GM23338 (cell line): ENCODE measurements at regions not wholly inside any gene's neighbourhood (a gene's known extent, or its start where the extent isn't known, plus 50 kb on each side); places are given as distances from the start of the nearest gene placed in this dataset.

Experiments used
- ATAC-seq: fragments of 200-7000 bp; cut with Tn5 transposase; 3 replicates; pipeline ENCODE4 v1.9.1; 2020
- DNase-seq: peaks from one replicate; pipeline ENCODE4 v3.0.0-alpha.2; 2015; ENCODE audit warnings: low spot score
- H2AFZ ChIP-seq: fragments of 200-600 bp; sonication (generic); 2 replicates; pipeline ENCODE4 v1.8.0; 2016; ENCODE audit warnings: antibody characterized with exemption, mild to moderate bottlenecking, moderate library complexity
- H3F3A ChIP-seq: fragments of 200-600 bp; sonication (generic); replicated peaks from 2 replicates; pipeline ENCODE4 v1.8.0; 2017; ENCODE audit warnings: antibody characterized with exemption, mixed run types, low read depth
- H3K27ac ChIP-seq: fragments of 200-600 bp; sonication (generic); 2 replicates; pipeline ENCODE4 v1.6.1; 2016; ENCODE audit warnings: low read depth
- H3K27me3 ChIP-seq: fragments of 200-600 bp; sonication (generic); 2 replicates; pipeline ENCODE4 v1.8.0; 2016; ENCODE audit warnings: mild to moderate bottlenecking, mixed run types, moderate library complexity; ENCODE audit not compliant: insufficient read depth
- H3K36me3 ChIP-seq: fragments of 200-600 bp; sonication (generic); 2 replicates; pipeline ENCODE4 v1.8.0; 2016; ENCODE audit warnings: mild to moderate bottlenecking; ENCODE audit not compliant: insufficient read depth
- H3K4me1 ChIP-seq: fragments of 200-600 bp; sonication (generic); 2 replicates; pipeline ENCODE4 v1.8.0; 2016; ENCODE audit warnings: mild to moderate bottlenecking, moderate library complexity; ENCODE audit not compliant: insufficient read depth
- H3K4me2 ChIP-seq: fragments of 200-600 bp; sonication (generic); 2 replicates; pipeline ENCODE4 v1.7.1; 2017; ENCODE audit warnings: mixed run types
- H3K4me3 ChIP-seq: fragments of 200-600 bp; sonication (generic); 2 replicates; pipeline ENCODE4 v1.6.1; 2016; ENCODE audit warnings: mixed run types
- H3K79me2 ChIP-seq: fragments of 200-600 bp; sonication (generic); replicated peaks from 2 replicates; pipeline ENCODE4 v1.8.0; 2017; ENCODE audit warnings: mild to moderate bottlenecking; ENCODE audit not compliant: insufficient read depth
- H3K9me2 ChIP-seq: fragments of 200-600 bp; sonication (generic); 2 replicates; pipeline ENCODE4 v1.8.0; 2017; ENCODE audit not compliant: insufficient read depth
- H4K20me1 ChIP-seq: fragments of 200-600 bp; sonication (generic); replicated peaks from 2 replicates; pipeline ENCODE4 v1.8.0; 2017; ENCODE audit warnings: mild to moderate bottlenecking; ENCODE audit not compliant: insufficient read depth
- H3K27ac Mint-ChIP-seq: 2 replicates; pipeline ENCODE4 v1.8.0; 2020; ENCODE audit warnings: inconsistent platforms, mild to moderate bottlenecking, moderate library complexity, mixed read lengths
- H3K27me3 Mint-ChIP-seq: 3 replicates; pipeline ENCODE4 v1.8.0; 2022; ENCODE audit warnings: low read depth, mild to moderate bottlenecking, moderate library complexity, mixed read lengths, inconsistent platforms; ENCODE audit not compliant: insufficient read depth, poor library complexity
- H3K36me3 Mint-ChIP-seq: 3 replicates; pipeline ENCODE4 v1.8.0; 2021; ENCODE audit warnings: low read depth, mild to moderate bottlenecking, inconsistent platforms, moderate library complexity, mixed read lengths
- H3K4me1 Mint-ChIP-seq: 3 replicates; pipeline ENCODE4 v1.8.0; 2020; ENCODE audit warnings: mild to moderate bottlenecking, inconsistent platforms, mixed read lengths
- H3K4me3 Mint-ChIP-seq: 3 replicates; pipeline ENCODE4 v1.8.0; 2021; ENCODE audit warnings: moderate library complexity, mild to moderate bottlenecking, inconsistent platforms, mixed read lengths
- H3K9me3 Mint-ChIP-seq: 3 replicates; pipeline ENCODE4 v1.8.0; 2020; ENCODE audit warnings: moderate library complexity, mild to moderate bottlenecking, inconsistent platforms, mixed read lengths
- CTCF ChIP-seq, 2 experiments: fragments of 200-600 bp in 1 of 2; sonication (generic) in 1 of 2; conservative IDR thresholded peaks; 2 replicates each; pipeline versions ENCODE4 v1.5.1 to v1.6.1; 2016 to 2017; ENCODE audit warnings: antibody characterized with exemption in 2 of 2, low read depth in 2 of 2, mild to moderate bottlenecking in 2 of 2, moderate library complexity in 1 of 2
- ETS1 ChIP-seq: IDR thresholded peaks from 2 replicates; pipeline ENCODE4 v1.6.1; 2016; ENCODE audit warnings: antibody characterized with exemption
- JUNB ChIP-seq: IDR thresholded peaks from one replicate; pipeline ENCODE4 v1.6.1; 2016; ENCODE audit warnings: antibody characterized with exemption; ENCODE audit not compliant: unreplicated experiment
- REST ChIP-seq: IDR thresholded peaks from one replicate; pipeline ENCODE4 v1.6.1; 2018; ENCODE audit warnings: antibody characterized with exemption; ENCODE audit not compliant: unreplicated experiment
- STAT1 ChIP-seq: IDR thresholded peaks from one replicate; pipeline ENCODE4 v1.6.1; 2016; ENCODE audit warnings: antibody characterized with exemption; ENCODE audit not compliant: unreplicated experiment
- ZNF114 ChIP-seq: fragments of 250-450 bp; sonication (Bioruptor Pico); IDR thresholded peaks from 2 replicates; pipeline ENCODE4 v1.5.0; 2020; ENCODE audit warnings: mild to moderate bottlenecking, moderate library complexity
- ZNF331 ChIP-seq: fragments of 250-450 bp; sonication (Bioruptor Pico); IDR thresholded peaks from 2 replicates; pipeline ENCODE4 v1.5.0; 2020; ENCODE audit warnings: low read depth, mild to moderate bottlenecking, moderate library complexity

GRCh38 chr14:61941421-61942150, 179.4 kb downstream of the SNAPC1 start:
- no peak overlapping the region for H2AFZ ChIP-seq
- H3K4me1 Mint-ChIP-seq = peaks cover 11% of the 10 kb centered on the region
- H3K27me3 ChIP-seq = no peaks in the 10 kb centered on the region
- no peak overlapping the region for H3K4me2 ChIP-seq
- H4K20me1 ChIP-seq = no peaks in the 10 kb centered on the region
- H3K27me3 Mint-ChIP-seq = no peaks in the 10 kb centered on the region
- no peaks in the 10 kb centered on the region for H3F3A ChIP-seq
- no peak overlapping the region for H3K27ac ChIP-seq
- TF ChIP-seq STAT1 (no peak), ETS1 (no peak), REST (no peak), JUNB (no peak), ZNF114 (CRISPR knock-in tag) (no peak), ZNF331 (no peak)
- ATAC-seq = no peak
- peaks cover 15% of the 10 kb centered on the region; the same call in 2 of the 3 replicates for H3K9me3 Mint-ChIP-seq
- no peak overlapping the region for H3K27ac Mint-ChIP-seq
- no peak overlapping the region for H3K4me3 ChIP-seq
- H3K36me3 ChIP-seq = no peaks in the 10 kb centered on the region
- H3K4me1 ChIP-seq = no peaks in the 10 kb centered on the region; the same call in 1 of the 2 replicates
- no peak for DNase-seq
- no peaks in the 10 kb centered on the region for H3K36me3 Mint-ChIP-seq
- H3K9me2 ChIP-seq = no peaks in the 10 kb centered on the region
- H3K79me2 ChIP-seq = no peaks in the 10 kb centered on the region
- H3K4me3 Mint-ChIP-seq = no peak overlapping the region

DNA sequence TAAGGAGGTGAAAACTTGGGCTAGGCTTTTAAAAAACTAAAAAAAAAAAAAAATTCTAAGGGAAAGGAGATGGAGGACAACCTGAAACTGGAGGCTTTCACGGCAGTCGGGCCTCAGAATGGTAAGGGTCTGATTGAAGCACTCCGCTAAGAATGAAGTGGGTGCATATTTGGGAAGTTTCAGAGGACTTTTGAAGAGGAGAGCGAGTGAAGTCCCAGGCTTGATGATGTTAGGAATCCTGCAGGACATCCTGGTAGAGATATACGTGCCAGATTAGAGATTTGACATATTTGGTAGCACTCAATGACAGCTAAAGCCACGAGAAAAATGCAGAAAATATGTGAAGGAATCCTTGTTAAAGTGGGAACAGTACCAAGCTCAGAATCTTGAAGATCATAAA, 186.2 kb downstream of the SNAPC1 start:
- Mint-ChIP-seq H3K9me3 (peaks cover 15% of the 10 kb centered on the region; the same call in 2 of the 3 replicates), H3K4me3 (no peak overlapping the region), H3K36me3 (no peaks in the 10 kb centered on the region), H3K27me3 (no peaks in the 10 kb centered on the region), H3K4me1 (peaks cover under 1% of the 10 kb centered on the region; the same call in 1 of the 3 replicates), H3K27ac (no peak overlapping the region)
- no peaks in the 10 kb centered on the region for H3K9me2 ChIP-seq
- no peak for DNase-seq
- no peak overlapping the region for H2AFZ ChIP-seq
- TF ChIP-seq JUNB = no peak
- no peak for TF ChIP-seq CTCF (conservative IDR thresholded peaks at IDR 0.05; ENCODE audit: low read depth in 2 of 2)
- TF ChIP-seq ETS1 = no peak
- TF ChIP-seq REST = no peak
- no peak for TF ChIP-seq ZNF331
- TF ChIP-seq STAT1 = no peak
- no peak for TF ChIP-seq ZNF114 (CRISPR knock-in tag)
- no peak overlapping the region for H3K27ac ChIP-seq
- H3K79me2 ChIP-seq = no peaks in the 10 kb centered on the region
- H3F3A ChIP-seq = no peaks in the 10 kb centered on the region
- H3K4me2 ChIP-seq = no peak overlapping the region
- H3K4me1 ChIP-seq = no peaks in the 10 kb centered on the region
- no peaks in the 10 kb centered on the region for H3K36me3 ChIP-seq
- no peak overlapping the region for H3K4me3 ChIP-seq
- H3K27me3 ChIP-seq = no peaks in the 10 kb centered on the region
- no peak for ATAC-seq
- H4K20me1 ChIP-seq = no peaks in the 10 kb centered on the region
